DND-41 (cell line): ENCODE measurements at regions not wholly inside any gene's neighbourhood (a gene's known extent, or its start where the extent isn't known, plus 50 kb on each side); places are given as distances from the start of the nearest gene placed in this dataset.

Experiments used
- CTCF ChIP-seq: IDR thresholded peaks from 2 replicates; pipeline ENCODE4 v1.5.1; 2012; ENCODE audit warnings: borderline replicate concordance, low read length, moderate library complexity, mild to moderate bottlenecking; ENCODE audit not compliant: poor library complexity, severe bottlenecking; ENCODE audit errors: extremely low read depth
- EZH2 ChIP-seq: IDR thresholded peaks from 3 replicates; pipeline ENCODE4 v1.6.1; 2012; ENCODE audit warnings: borderline replicate concordance, low read depth, mild to moderate bottlenecking, moderate library complexity, low read length, inconsistent platforms; ENCODE audit not compliant: severe bottlenecking

GRCh38 chr13:106625578-106625977, 57.6 kb upstream of the ARGLU1 start:
- TF ChIP-seq EZH2 (no peak), CTCF (no peak)
